ENCODE measurements at regions not wholly inside any gene's neighbourhood (a gene's known extent, or its start where the extent isn't known, plus 50 kb on each side); places are given as distances from the start of the nearest gene placed in this dataset.

- no peak for TF ChIP-seq GABPA (IDR thresholded peaks at IDR 0.05; ENCODE audit: low read depth)
- no peak for TF ChIP-seq CTCF (IDR thresholded peaks at IDR 0.05; ENCODE audit: insufficient read depth, low read length)
- TF ChIP-seq, protein P1, sequence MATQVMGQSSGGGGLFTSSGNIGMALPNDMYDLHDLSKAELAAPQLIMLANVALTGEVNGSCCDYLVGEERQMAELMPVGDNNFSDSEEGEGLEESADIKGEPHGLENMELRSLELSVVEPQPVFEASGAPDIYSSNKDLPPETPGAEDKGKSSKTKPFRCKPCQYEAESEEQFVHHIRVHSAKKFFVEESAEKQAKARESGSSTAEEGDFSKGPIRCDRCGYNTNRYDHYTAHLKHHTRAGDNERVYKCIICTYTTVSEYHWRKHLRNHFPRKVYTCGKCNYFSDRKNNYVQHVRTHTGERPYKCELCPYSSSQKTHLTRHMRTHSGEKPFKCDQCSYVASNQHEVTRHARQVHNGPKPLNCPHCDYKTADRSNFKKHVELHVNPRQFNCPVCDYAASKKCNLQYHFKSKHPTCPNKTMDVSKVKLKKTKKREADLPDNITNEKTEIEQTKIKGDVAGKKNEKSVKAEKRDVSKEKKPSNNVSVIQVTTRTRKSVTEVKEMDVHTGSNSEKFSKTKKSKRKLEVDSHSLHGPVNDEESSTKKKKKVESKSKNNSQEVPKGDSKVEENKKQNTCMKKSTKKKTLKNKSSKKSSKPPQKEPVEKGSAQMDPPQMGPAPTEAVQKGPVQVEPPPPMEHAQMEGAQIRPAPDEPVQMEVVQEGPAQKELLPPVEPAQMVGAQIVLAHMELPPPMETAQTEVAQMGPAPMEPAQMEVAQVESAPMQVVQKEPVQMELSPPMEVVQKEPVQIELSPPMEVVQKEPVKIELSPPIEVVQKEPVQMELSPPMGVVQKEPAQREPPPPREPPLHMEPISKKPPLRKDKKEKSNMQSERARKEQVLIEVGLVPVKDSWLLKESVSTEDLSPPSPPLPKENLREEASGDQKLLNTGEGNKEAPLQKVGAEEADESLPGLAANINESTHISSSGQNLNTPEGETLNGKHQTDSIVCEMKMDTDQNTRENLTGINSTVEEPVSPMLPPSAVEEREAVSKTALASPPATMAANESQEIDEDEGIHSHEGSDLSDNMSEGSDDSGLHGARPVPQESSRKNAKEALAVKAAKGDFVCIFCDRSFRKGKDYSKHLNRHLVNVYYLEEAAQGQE (IDR thresholded peaks at IDR 0.05; ENCODE audit: insufficient replicate concordance, low read depth) = no peak
- no peak for TF ChIP-seq POLR2AphosphoS5 (IDR thresholded peaks at IDR 0.05; ENCODE audit: low read depth)
Measured at GRCh38 chr4:64880557-64880956, 471.3 kb upstream of the TECRL start.
